RWPE1 (cell line): ENCODE measurements at regions not wholly inside any gene's neighbourhood (a gene's known extent, or its start where the extent isn't known, plus 50 kb on each side); places are given as distances from the start of the nearest gene placed in this dataset.

Experiments
- CTCF ChIA-PET: fragments of 350-600 bp; sonication (Branson Sonifier 250); formaldehyde crosslinking; extraction: SDS; loops from one replicate; lab custom pipeline; 2021; lab: Yijun Ruan, JAX
- POLR2A ChIA-PET: fragments of 400-600 bp; formaldehyde crosslinking; extraction: SDS; loops from one replicate; lab custom pipeline; 2020; ENCODE audit warnings: antibody characterized with exemption; ENCODE audit not compliant: low non-redundant PET; lab: Yijun Ruan, JAX
- DNase-seq: peaks from one replicate; pipeline ENCODE4 v3.0.0; 2012; ENCODE audit warnings: low spot score
- H3K27ac ChIP-seq: fragments of 450-650 bp; 2 replicates; pipeline ENCODE4 v1.5.1; 2017
- CTCF ChIP-seq: fragments of 450-650 bp; conservative IDR thresholded peaks from 2 replicates; pipeline ENCODE4 v1.5.1; 2017; ENCODE audit warnings: low read depth, mild to moderate bottlenecking

GRCh38 chr4:154961263-154961662 lies 180.2 kb downstream of the RBM46 start:
- no peak for TF ChIP-seq CTCF
- ChIA-PET POLR2A (no interaction called here), CTCF (no interaction called here)
- H3K27ac ChIP-seq = no peak overlapping the region
- no peak for DNase-seq

DNA sequence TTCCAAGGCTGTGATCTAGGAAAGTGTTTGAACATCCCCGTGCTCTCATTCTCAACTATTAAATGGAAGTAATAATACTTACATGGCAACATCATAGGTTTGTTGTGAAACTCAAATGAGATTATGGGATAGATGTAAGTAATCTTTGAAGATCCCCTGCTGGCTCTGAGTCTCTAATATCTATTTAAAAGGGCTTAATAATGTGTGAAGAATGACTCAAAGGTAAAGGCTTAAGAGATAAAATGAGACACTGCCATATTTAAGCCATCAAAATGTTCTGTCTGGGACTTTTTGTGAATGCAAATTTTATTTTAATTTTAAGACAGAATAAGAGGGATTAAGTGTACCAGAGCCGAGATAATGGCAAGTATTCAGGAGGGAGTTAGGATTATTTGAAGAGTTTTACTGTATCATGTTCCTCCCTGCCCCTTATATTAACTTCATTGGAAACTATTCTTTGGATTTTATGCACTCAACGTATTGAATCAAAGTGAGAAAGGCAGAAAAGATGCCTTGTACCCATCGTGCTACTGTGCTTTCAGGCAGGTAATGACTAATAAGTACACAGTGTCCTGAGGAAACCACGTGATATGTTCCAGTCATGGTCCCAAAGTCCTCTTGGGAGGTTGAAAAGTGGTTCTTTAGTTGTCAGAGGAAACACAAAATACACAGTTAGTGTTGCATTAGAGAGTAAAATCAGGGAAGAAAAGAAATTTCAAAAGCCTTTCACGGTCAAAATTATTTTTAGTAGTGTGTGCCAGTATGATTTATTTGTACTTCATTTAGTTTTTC lies 192.4 kb downstream of the RBM46 start:
- H3K27ac ChIP-seq = no peak overlapping the region
- ChIA-PET CTCF (interaction anchor here (0.7 kb wide), 1 partner anchor 380 kb away, joined by 4 read pairs; no protein-coding TSS in a partner anchor), POLR2A (no interaction called here)
- no peak for TF ChIP-seq CTCF
- DNase-seq = no peak

DNA sequence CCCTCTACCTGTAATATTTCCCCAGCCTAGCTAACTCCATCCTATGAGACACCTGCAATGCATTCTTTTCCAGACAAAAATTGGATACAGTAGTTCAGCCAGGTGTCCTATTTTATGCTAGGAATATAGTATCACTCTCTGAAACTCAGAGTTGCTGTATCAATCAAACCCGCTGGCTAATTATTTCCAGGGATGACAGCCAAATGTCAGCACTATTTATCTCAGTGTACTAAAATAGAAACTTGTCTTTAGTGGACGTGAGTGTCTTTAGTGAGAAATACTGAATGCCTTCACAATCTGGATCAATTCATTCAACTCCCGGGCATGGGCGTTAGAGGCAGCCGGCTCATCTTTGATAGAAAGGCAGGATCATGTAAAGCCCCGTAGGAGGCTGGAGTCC lies 196.2 kb downstream of the RBM46 start:
- CTCF ChIA-PET = no interaction called here
- H3K27ac ChIP-seq = no peak overlapping the region
- DNase-seq = no peak
- TF ChIP-seq CTCF = no peak
- POLR2A ChIA-PET = no interaction called here

DNA sequence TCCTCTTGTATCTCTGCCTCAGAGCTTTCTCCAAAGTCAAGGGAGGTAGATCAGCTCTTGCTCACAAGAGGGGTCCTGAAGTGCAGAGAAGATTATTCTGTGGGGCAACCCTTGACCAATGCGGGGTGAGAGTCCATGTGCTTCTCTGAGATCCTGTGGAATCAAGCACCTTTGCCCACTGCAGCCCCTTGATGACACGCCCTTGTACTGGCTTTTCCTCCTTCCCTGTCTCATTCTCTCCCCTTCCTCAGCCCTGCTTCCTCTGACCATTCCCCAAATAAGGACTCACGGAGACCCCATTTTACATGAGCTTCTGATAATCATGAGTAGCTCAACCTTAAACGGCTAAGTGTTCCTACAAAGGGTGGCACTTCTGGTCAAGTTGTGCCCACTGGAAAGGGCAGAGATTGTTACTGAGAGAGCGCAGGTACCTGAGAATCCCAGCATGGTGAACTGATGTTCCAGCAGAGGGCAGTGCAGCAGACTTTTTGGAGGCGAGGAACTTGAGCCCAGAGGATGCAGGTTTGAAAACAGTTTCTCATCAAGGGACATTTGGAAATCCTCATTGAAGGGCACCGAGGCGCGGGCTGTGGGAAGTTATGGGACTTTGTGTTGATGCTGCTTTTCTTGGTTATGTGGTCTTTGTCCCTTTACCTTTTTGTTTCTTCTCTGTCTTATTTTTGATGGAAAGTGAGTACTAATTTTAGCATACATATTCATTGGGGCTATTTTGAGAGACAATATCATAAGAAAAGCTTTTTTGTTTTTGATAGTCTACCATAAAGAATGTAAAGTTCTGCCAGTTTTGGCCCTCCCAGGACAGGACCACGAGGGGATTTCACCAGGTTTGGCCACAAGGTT lies 201.3 kb downstream of the RBM46 start:
- peak; percentile 50 for DNase-seq

DNA sequence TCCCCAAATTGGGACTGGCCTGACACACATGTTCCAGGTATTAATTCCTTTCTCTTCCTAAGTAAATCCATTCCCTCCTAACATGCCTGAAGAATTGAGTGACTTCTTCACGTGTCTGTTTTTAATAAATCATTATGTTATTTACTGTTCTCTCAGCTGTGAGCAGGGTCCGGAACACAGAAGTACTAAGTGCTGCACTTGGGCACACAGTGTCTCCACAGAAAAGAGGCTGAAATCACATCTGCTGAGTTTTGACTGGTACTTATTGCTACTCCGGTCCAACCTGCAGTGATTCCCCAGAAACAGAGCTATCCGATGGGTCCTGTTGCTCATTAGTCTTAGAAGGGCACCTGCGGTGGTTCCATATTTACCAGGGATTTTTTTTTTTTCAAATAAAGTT lies 202.6 kb downstream of the RBM46 start:
- no peak for DNase-seq
- TF ChIP-seq CTCF = no peak
- CTCF ChIA-PET = no interaction called here
- H3K27ac ChIP-seq = no peak overlapping the region
- POLR2A ChIA-PET = no interaction called here

More for the DNA sequence above, 201.3 kb downstream of the RBM46 start:
- CTCF ChIA-PET = interaction anchor here (0.6 to 1.0 kb wide), 5 partner anchors 8 to 372 kb away, joined by 3 to 5 read pairs (median 4); no protein-coding TSS in a partner anchor
- peak; percentile 36 for TF ChIP-seq CTCF
- no peak overlapping the region for H3K27ac ChIP-seq
- POLR2A ChIA-PET = no interaction called here

DNA sequence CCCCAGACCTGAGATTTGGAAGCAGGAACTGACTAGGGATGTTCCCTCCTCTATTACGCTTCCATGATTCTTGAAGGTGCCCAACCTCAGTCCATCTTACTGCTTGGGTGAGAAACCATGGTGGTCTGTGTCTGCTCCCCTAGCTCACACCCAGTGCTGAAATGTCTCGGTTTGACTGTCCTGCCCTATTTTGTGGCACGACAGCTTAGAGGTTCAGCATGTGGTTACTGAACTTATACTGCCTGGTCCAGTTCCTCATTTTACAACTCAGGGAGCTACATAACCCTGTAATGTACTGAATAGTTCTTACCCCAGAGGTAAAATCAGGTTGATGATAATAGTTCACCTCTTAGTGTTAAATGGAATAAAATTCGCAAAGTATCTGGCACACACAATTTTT lies 203.1 kb downstream of the RBM46 start:
- no peak for TF ChIP-seq CTCF
- ChIA-PET POLR2A (no interaction called here), CTCF (no interaction called here)
- DNase-seq = no peak
- H3K27ac ChIP-seq = no peak overlapping the region
